Transverse colon (tissue), 1 donor: ENCODE measurements at regions not wholly inside any gene's neighbourhood (a gene's known extent, or its start where the extent isn't known, plus 50 kb on each side); places are given as distances from the start of the nearest gene placed in this dataset.

ENCODE experiments used
- EP300 ChIP-seq: sonication (generic); formaldehyde crosslinking; IDR thresholded peaks from one replicate; pipeline ENCODE4 v1.6.1; 2017; ENCODE audit warnings: antibody characterized with exemption, low read depth
- POLR2A ChIP-seq: fragments of 450-650 bp; IDR thresholded peaks from one replicate; pipeline ENCODE4 v1.6.1; 2016; ENCODE audit warnings: antibody characterized with exemption, mild to moderate bottlenecking, moderate library complexity

GRCh38 chr4:148495463-148495862 is 53.2 kb upstream of the NR3C2 start:
- TF ChIP-seq EP300 (no peak), POLR2A (no peak)
